A549 (cell line): ENCODE measurements at regions not wholly inside any gene's neighbourhood (a gene's known extent, or its start where the extent isn't known, plus 50 kb on each side); places are given as distances from the start of the nearest gene placed in this dataset.

Experiments
- ATAC-seq, 2 experiments: fragments of 200-7000 bp in 1 of 2; fragments of >200 bp in 1 of 2; cut with Nextera tagmentation in 1 of 2; cut with Tn5 transposase in 1 of 2; 3 replicates each; pipeline versions ENCODE4 v1.8.0 to v1.9.1; 2018 to 2020; ENCODE audit warnings: mild to moderate bottlenecking in 1 of 2, moderate library complexity in 1 of 2
- CTCF ChIA-PET: fragments of 300-600 bp; sonication (Branson Sonifier 250); formaldehyde crosslinking; extraction: SDS; loops from one replicate; lab custom pipeline; 2021; ENCODE audit warnings: antibody characterized with exemption, inconsistent platforms; lab: Yijun Ruan, JAX
- POLR2A ChIA-PET: fragments of 350-600 bp; formaldehyde crosslinking; extraction: SDS; loops from one replicate; lab custom pipeline; 2021; ENCODE audit warnings: antibody characterized with exemption, inconsistent platforms; lab: Yijun Ruan, JAX
- DNase-seq, 2 experiments: peaks; one replicate each; pipeline versions ENCODE4 v3.0.0 to v3.0.0-alpha.2; 2011 to 2016; ENCODE audit warnings: low read depth in 1 of 2, low spot score in 1 of 2
- FAIRE-seq: peaks from 2 replicates; lab custom pipeline; 2011; peaks lifted over from hg19 to GRCh38; lab: Jason Lieb, UNC
- H3K27ac ChIP-seq, 2 experiments: fragments of >200 bp; sonication (Bioruptor Twin); formaldehyde crosslinking; 3 replicates each; pipeline ENCODE4 v1.5.1; 2016 to 2017
- H3K4me1 ChIP-seq: fragments of >200 bp; sonication (Bioruptor Twin); formaldehyde crosslinking; 3 replicates; pipeline ENCODE4 v1.6.1; 2016
- H3K4me2 ChIP-seq: fragments of >200 bp; sonication (Bioruptor Twin); formaldehyde crosslinking; 3 replicates; pipeline ENCODE4 v1.6.1; 2016
- H3K4me3 ChIP-seq: fragments of >200 bp; sonication (Bioruptor Twin); formaldehyde crosslinking; 3 replicates; pipeline ENCODE4 v1.5.1; 2016
- H3K9me3 ChIP-seq: fragments of >200 bp; sonication (Bioruptor Twin); formaldehyde crosslinking; 3 replicates; pipeline ENCODE4 v1.6.1; 2016
- ATOH8 ChIP-seq: fragments of 250-450 bp; sonication (Bioruptor Pico); IDR thresholded peaks from 2 replicates; pipeline ENCODE4 v1.5.0; 2020; ENCODE audit warnings: low read depth, mild to moderate bottlenecking, moderate library complexity
- BHLHE40 ChIP-seq: IDR thresholded peaks from 2 replicates; pipeline ENCODE4 v1.6.1; 2012; ENCODE audit warnings: low read depth, low read length, inconsistent platforms
- CBX2 ChIP-seq: fragments of 200-600 bp; sonication (generic); IDR thresholded peaks from 2 replicates; pipeline ENCODE4 v1.6.1; 2016; ENCODE audit warnings: low read depth, mild to moderate bottlenecking, borderline replicate concordance
- CBX8 ChIP-seq: fragments of 200-600 bp; sonication (generic); IDR thresholded peaks from 2 replicates; pipeline ENCODE4 v1.6.1; 2016
- CEBPB ChIP-seq, 2 experiments: fragments of >200 bp in 1 of 2; sonication (Bioruptor Twin) in 1 of 2; formaldehyde crosslinking in 1 of 2; IDR thresholded peaks; 2 replicates each; pipeline ENCODE4 v1.6.1; 2012 to 2016
- EHMT2 ChIP-seq: fragments of 200-600 bp; sonication (generic); IDR thresholded peaks from 2 replicates; pipeline ENCODE4 v1.6.1; 2016; ENCODE audit warnings: antibody characterized with exemption, low read depth, mild to moderate bottlenecking, moderate library complexity
- ESRRA ChIP-seq: fragments of 150-350 bp; IDR thresholded peaks from 2 replicates; pipeline ENCODE4 v1.6.1; 2014; ENCODE audit warnings: mild to moderate bottlenecking, low read length, borderline replicate concordance
- FOXS1 ChIP-seq: fragments of 250-450 bp; sonication (Bioruptor Pico); IDR thresholded peaks from 2 replicates; pipeline ENCODE4 v1.5.0; 2020; ENCODE audit warnings: mild to moderate bottlenecking, moderate library complexity
- HDAC2 ChIP-seq: fragments of 200-600 bp; sonication (generic); IDR thresholded peaks from 2 replicates; pipeline ENCODE4 v1.6.1; 2016
- HOXA7 ChIP-seq: fragments of 250-450 bp; sonication (Bioruptor Pico); IDR thresholded peaks from 2 replicates; pipeline ENCODE4 v1.5.0; 2020; ENCODE audit warnings: mild to moderate bottlenecking, moderate library complexity
- JUN ChIP-seq, 2 experiments: fragments of >200 bp; sonication (Bioruptor Twin); formaldehyde crosslinking; IDR thresholded peaks; 2 replicates in 1 of 2; 3 replicates in 1 of 2; pipeline ENCODE4 v1.6.1; 2016 to 2017
- JUNB ChIP-seq: fragments of >200 bp; sonication (Bioruptor Twin); formaldehyde crosslinking; IDR thresholded peaks from 2 replicates; pipeline ENCODE4 v1.6.1; 2016
- KDM5A ChIP-seq: fragments of 200-600 bp; sonication (generic); IDR thresholded peaks from 2 replicates; pipeline ENCODE4 v1.6.1; 2016; ENCODE audit warnings: antibody characterized with exemption, mild to moderate bottlenecking
- MAFK ChIP-seq: fragments of 450-650 bp; IDR thresholded peaks from 2 replicates; pipeline ENCODE4 v1.6.1; 2014; ENCODE audit not compliant: partially characterized antibody
- NFE2L2 ChIP-seq: fragments of 150-350 bp; conservative IDR thresholded peaks from 2 replicates; pipeline ENCODE4 v1.6.1; 2014; ENCODE audit warnings: low read length
- PBX3 ChIP-seq: IDR thresholded peaks from 2 replicates; pipeline ENCODE4 v1.6.1; 2012
- POLR2A ChIP-seq: IDR thresholded peaks from 2 replicates; pipeline ENCODE4 v1.6.1; 2012; ENCODE audit warnings: mild to moderate bottlenecking, low read length
- POLR2AphosphoS2 ChIP-seq: conservative IDR thresholded peaks from 2 replicates; pipeline ENCODE4 v1.6.1; 2012; ENCODE audit warnings: low read length, improper control_type of control experiment, inconsistent platforms
- RARB ChIP-seq: fragments of 250-450 bp; sonication (Bioruptor Pico); IDR thresholded peaks from 2 replicates; pipeline ENCODE4 v1.8.0; 2021; ENCODE audit warnings: mild to moderate bottlenecking, moderate library complexity
- RCOR1 ChIP-seq: fragments of 150-350 bp; IDR thresholded peaks from 2 replicates; pipeline ENCODE4 v1.6.1; 2014; ENCODE audit warnings: antibody characterized with exemption, low read length, low read depth
- ZFP36 ChIP-seq: fragments of 450-650 bp; IDR thresholded peaks from 2 replicates; pipeline ENCODE4 v1.6.1; 2014; ENCODE audit warnings: borderline replicate concordance; ENCODE audit not compliant: partially characterized antibody
- ZSCAN20 ChIP-seq: fragments of 250-450 bp; sonication (Bioruptor Pico); IDR thresholded peaks from 2 replicates; pipeline ENCODE4 v1.8.0; 2022; ENCODE audit warnings: mild to moderate bottlenecking, moderate library complexity
- WGBS: methylation state at CpG from one replicate; pipeline ENCODE4 v1.1.6; 2017; ENCODE audit errors: missing lambda C conversion rate; 5-methylcytosine and 5-hydroxymethylcytosine counted together
- TF ChIP-seq, protein P1 (sequence below): fragments of 450-650 bp; IDR thresholded peaks from 2 replicates; pipeline ENCODE4 v1.6.1; 2014; ENCODE audit warnings: antibody characterized with exemption

GRCh38 chrY:16673102-16673787 is 1206.8 kb downstream of the CDY2B start:
- Histone ChIP-seq H3K4me3 (no peak overlapping the region), H3K4me1 (no peaks in the 10 kb centered on the region), H3K9me3 (no peaks in the 10 kb centered on the region), H3K4me2 (no peak overlapping the region)
- FAIRE-seq (no peak), DNase-seq (no peak), ATAC-seq (no peak)
- no peak for TF ChIP-seq EHMT2
- no peak for TF ChIP-seq RCOR1
- TF ChIP-seq, all 56 proteins: peak for 0
- POLR2A ChIA-PET: no interaction called here
- CTCF ChIA-PET: no interaction called here
- no peak overlapping the region for H3K27ac ChIP-seq
- WGBS: 10% methylated on average over 2 of the region's 2 CpGs

- no peak for FAIRE-seq
Observed at GRCh38 chrY:16668402-16668801, 1211.6 kb downstream of the CDY2B start.

DNA sequence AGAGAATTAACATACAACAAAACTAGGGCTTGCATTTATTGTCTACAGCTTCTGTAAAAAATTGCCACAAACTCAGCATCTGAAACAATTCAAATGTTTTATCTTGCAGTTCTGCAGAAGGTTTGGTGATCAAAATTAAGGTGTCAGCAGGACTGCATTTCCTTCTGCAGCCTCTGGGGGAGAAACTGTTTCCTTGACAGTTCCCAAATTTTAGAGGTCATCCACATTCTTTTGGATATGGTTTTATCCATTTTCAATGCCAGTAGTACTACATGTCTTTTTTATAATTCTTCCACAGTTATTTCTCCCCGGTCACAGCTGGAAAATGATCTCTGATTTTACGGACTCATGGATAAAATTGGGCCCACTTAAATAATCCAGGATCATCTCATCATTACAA is 1217.3 kb downstream of the CDY2B start:
- TF ChIP-seq, protein P1, sequence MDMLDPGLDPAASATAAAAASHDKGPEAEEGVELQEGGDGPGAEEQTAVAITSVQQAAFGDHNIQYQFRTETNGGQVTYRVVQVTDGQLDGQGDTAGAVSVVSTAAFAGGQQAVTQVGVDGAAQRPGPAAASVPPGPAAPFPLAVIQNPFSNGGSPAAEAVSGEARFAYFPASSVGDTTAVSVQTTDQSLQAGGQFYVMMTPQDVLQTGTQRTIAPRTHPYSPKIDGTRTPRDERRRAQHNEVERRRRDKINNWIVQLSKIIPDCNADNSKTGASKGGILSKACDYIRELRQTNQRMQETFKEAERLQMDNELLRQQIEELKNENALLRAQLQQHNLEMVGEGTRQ: no peak
- TF ChIP-seq ZSCAN20 (CRISPR knock-in tag) (no peak), CEBPB (IDR thresholded peaks at IDR 0.05) (no peak), ATOH8 (CRISPR knock-in tag) (no peak), CBX2 (no peak), FOXS1 (CRISPR knock-in tag) (no peak), POLR2A (no peak), PBX3 (no peak), EHMT2 (no peak), ZFP36 (no peak), NFE2L2 (no peak), ESRRA (no peak), JUN (IDR thresholded peaks at IDR 0.05) (no peak), CBX8 (no peak), KDM5A (no peak)
- TF ChIP-seq, all 56 proteins: peak for 0
- ChIA-PET CTCF (no interaction called here), POLR2A (no interaction called here)
- Histone ChIP-seq H3K4me1 (no peaks in the 10 kb centered on the region), H3K4me3 (no peak overlapping the region), H3K4me2 (no peak overlapping the region), H3K9me3 (no peaks in the 10 kb centered on the region), H3K27ac (no peak overlapping the region)
- no peak for ATAC-seq
- no peak for FAIRE-seq
- no peak for DNase-seq
- 7% methylated on average over 2 of the region's 2 CpGs for WGBS

More at GRCh38 chrY:16668402-16668801, 1211.6 kb downstream of the CDY2B start:
- no peak overlapping the region for H3K4me2 ChIP-seq
- ATAC-seq: no peak
- no peaks in the 10 kb centered on the region for H3K4me1 ChIP-seq
- H3K27ac ChIP-seq: no peak overlapping the region
- 43% methylated on average over 1 of the region's 1 CpG for WGBS
- H3K9me3 ChIP-seq: no peaks in the 10 kb centered on the region
- no peak overlapping the region for H3K4me3 ChIP-seq
- ChIA-PET CTCF (no interaction called here), POLR2A (no interaction called here)
- no peak for TF ChIP-seq POLR2AphosphoS2
- TF ChIP-seq NFE2L2: no peak
- TF ChIP-seq MAFK: no peak
- no peak for TF ChIP-seq CBX2
- TF ChIP-seq HDAC2: no peak
- no peak for DNase-seq

GRCh38 chrY:16659340-16659739 is 1220.7 kb downstream of the CDY2B start:
- no peaks in the 10 kb centered on the region for H3K4me1 ChIP-seq
- TF ChIP-seq HOXA7 (CRISPR knock-in tag) (no peak), RARB (CRISPR knock-in tag) (no peak), BHLHE40 (no peak), JUNB (no peak), CBX2 (no peak), MAFK (no peak)
- ATAC-seq (no peak), DNase-seq (no peak), FAIRE-seq (no peak)
- H3K4me2 ChIP-seq: no peak overlapping the region
- H3K4me3 ChIP-seq: no peak overlapping the region
- 33% methylated on average over 5 of the region's 5 CpGs for WGBS
- CTCF ChIA-PET: no interaction called here
- no peak overlapping the region for H3K27ac ChIP-seq
- POLR2A ChIA-PET: no interaction called here
- H3K9me3 ChIP-seq: no peaks in the 10 kb centered on the region
